Peyer's patch (tissue), 4 donors: ENCODE measurements at regions not wholly inside any gene's neighbourhood (a gene's known extent, or its start where the extent isn't known, plus 50 kb on each side); places are given as distances from the start of the nearest gene placed in this dataset.

Source experiments
- DNase-seq, 3 donors: peaks; one replicate each; pipeline ENCODE4 v3.0.0-alpha.2; 2017 to 2019
- H3K27ac ChIP-seq, 4 donors: fragments of 200-600 bp; sonication (generic); one replicate each; pipeline ENCODE4 v1.5.1; 2016 to 2019
- H3K27me3 ChIP-seq, 2 donors: fragments of 200-600 bp; sonication (generic); one replicate each; pipeline ENCODE4 v1.5.1; 2019
- H3K36me3 ChIP-seq, 3 donors: fragments of 200-600 bp; sonication (generic); one replicate each; pipeline ENCODE4 v1.5.1; 2016 to 2019
- H3K4me1 ChIP-seq, 4 donors: fragments of 200-600 bp; sonication (generic); one replicate each; pipeline ENCODE4 v1.5.1; 2016 to 2019
- H3K4me3 ChIP-seq, 4 donors: fragments of 200-600 bp; sonication (generic); 1 replicate in 3 of 4; 2 replicates in 1 of 4; pipeline ENCODE4 v1.5.1; 2016 to 2019; ENCODE audit warnings: mild to moderate bottlenecking in 1 of 4
- H3K9me3 ChIP-seq, 4 donors: fragments of 200-600 bp; sonication (generic); one replicate each; pipeline ENCODE4 v1.5.1; 2016 to 2019; ENCODE audit warnings: mild to moderate bottlenecking in 1 of 4
- POLR2A ChIP-seq, 2 donors: fragments of 450-650 bp; IDR thresholded peaks; one replicate each; pipeline ENCODE4 v1.5.1; 2017; ENCODE audit warnings: antibody characterized with exemption in 2 of 2, mild to moderate bottlenecking in 2 of 2, moderate library complexity in 2 of 2
- TF ChIP-seq, protein P1 (sequence below), 6 experiments: fragments of 450-650 bp in 4 of 6; fragments of 200-600 bp in 2 of 6; sonication (generic) in 1 of 6; IDR thresholded peaks; one replicate each; pipeline ENCODE4 v1.5.1; 2017 to 2019; ENCODE audit warnings: antibody characterized with exemption in 6 of 6, mild to moderate bottlenecking in 3 of 6, moderate library complexity in 1 of 6

DNA sequence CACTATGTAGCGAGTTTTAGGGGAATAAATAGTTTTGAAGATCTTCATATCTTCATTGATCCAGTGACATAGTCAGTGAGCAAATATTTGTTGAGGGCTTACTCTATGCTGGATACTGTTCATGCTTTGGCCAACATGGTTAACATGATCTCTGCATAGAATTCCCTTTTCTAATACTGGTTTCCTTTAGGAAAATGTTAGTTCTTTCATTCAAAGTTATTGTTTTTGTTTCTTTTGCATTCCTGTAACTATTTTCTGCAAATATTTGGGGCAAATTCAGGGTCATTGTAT, 226.5 kb downstream of the C12orf50 start:
- no peaks in the 10 kb centered on the region for H3K36me3 ChIP-seq
- DNase-seq = no peak
- H3K27me3 ChIP-seq = no peaks in the 10 kb centered on the region
- no peak overlapping the region for H3K4me3 ChIP-seq
- H3K27ac ChIP-seq = no peak overlapping the region
- no peaks in the 10 kb centered on the region for H3K9me3 ChIP-seq
- TF ChIP-seq, protein P1, sequence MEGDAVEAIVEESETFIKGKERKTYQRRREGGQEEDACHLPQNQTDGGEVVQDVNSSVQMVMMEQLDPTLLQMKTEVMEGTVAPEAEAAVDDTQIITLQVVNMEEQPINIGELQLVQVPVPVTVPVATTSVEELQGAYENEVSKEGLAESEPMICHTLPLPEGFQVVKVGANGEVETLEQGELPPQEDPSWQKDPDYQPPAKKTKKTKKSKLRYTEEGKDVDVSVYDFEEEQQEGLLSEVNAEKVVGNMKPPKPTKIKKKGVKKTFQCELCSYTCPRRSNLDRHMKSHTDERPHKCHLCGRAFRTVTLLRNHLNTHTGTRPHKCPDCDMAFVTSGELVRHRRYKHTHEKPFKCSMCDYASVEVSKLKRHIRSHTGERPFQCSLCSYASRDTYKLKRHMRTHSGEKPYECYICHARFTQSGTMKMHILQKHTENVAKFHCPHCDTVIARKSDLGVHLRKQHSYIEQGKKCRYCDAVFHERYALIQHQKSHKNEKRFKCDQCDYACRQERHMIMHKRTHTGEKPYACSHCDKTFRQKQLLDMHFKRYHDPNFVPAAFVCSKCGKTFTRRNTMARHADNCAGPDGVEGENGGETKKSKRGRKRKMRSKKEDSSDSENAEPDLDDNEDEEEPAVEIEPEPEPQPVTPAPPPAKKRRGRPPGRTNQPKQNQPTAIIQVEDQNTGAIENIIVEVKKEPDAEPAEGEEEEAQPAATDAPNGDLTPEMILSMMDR (IDR thresholded peaks at IDR 0.05) = no peak
- no peak for TF ChIP-seq POLR2A (IDR thresholded peaks at IDR 0.05)
- H3K4me1 ChIP-seq = no peaks in the 10 kb centered on the region

DNA sequence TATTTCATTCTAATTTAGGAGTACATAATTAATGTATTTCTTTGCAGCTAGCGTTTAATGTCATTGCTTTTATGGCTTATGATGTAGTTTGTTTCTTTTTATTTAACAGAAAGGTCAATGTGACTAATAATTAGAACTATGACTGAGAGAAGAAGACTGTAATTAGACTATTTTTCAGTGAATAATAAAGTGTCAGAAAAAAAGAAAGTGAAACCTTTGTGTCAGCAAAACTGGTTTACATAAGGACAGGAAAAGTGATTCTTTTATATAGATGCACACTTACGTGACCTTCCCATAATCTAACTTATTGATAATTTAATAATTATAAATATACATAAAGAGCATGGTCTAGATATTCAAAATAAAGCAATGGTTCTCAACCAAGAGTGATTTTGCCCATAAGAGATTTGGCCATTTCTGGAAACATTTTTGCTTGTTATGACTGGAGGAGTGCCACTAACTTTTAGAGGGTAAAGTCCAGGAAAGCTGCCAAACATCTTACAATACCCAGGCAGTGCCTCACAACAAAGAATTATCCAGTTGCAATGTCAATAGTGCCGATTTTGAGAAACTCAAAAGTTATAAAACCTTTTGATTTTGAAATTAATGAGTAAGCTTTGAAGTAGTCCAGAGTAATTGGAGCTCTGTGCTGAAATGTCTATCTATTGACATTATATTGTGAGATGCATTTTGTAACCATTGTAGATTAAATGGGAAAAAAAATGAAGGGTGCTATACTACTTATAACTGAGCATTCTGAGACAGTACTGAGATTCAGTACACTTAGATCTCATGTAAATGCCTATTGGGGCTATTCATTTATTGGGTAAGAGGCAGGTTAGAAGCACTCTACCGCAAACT, 227.1 kb downstream of the C12orf50 start:
- no peaks in the 10 kb centered on the region for H3K36me3 ChIP-seq
- no peak overlapping the region for H3K27ac ChIP-seq
- DNase-seq = no peak
- H3K4me3 ChIP-seq = no peak overlapping the region
- H3K9me3 ChIP-seq = no peaks in the 10 kb centered on the region
- no peaks in the 10 kb centered on the region for H3K27me3 ChIP-seq
- TF ChIP-seq POLR2A (IDR thresholded peaks at IDR 0.05) = no peak
- TF ChIP-seq, protein P1 (IDR thresholded peaks at IDR 0.05) = no peak
- no peaks in the 10 kb centered on the region for H3K4me1 ChIP-seq

DNA sequence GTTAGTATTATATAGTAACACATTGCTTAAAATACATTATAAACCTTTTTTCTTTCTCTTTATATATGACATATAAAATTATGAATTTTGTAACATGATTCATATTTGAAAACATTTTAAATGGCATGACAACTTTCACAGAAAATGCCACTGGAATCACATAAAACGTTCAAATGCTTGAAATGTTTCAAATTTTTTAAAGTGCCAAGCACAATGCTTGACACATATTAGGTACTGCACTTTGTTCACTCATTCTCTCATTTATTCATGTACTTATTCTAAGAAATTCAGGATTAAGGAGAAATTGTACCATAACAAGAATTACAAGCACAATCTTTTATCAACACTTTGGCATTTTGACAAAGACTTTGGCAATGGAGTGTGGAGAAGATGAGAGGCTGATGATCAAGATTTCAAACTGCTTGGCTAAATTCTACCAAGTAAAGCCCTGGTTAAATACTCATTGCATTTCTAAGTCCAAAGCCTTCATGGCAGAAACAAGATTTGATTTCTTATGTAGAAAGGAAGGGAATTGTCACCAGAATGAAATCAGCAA, 232.2 kb downstream of the C12orf50 start:
- Histone ChIP-seq H3K9me3 (no peaks in the 10 kb centered on the region), H3K36me3 (no peaks in the 10 kb centered on the region), H3K4me1 (no peaks in the 10 kb centered on the region), H3K4me3 (no peak overlapping the region), H3K27ac (no peak overlapping the region), H3K27me3 (no peaks in the 10 kb centered on the region)
- DNase-seq = no peak
- TF ChIP-seq POLR2A (IDR thresholded peaks at IDR 0.05) = no peak
- TF ChIP-seq, protein P1 (IDR thresholded peaks at IDR 0.05) = no peak

DNA sequence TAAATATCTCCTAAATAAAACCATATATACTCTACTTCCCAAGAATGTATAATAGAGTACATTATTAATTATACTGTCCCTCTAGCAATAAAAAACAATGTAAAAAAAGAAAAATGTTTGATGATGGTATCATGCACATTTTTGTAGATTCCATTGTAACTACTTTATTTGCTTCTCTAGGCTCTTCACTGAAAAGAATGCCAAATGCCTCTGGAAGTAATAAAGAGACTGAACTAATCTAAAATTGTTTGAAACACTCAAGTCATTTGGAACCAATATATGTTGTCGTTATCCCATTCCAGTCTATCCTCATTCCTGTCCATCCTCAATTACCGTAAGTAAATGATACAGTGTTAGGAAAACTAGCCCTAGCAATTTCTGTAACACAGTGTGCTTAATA, 233.6 kb downstream of the C12orf50 start:
- H3K4me1 ChIP-seq = no peaks in the 10 kb centered on the region
- no peaks in the 10 kb centered on the region for H3K27me3 ChIP-seq
- no peak overlapping the region for H3K27ac ChIP-seq
- H3K4me3 ChIP-seq = no peak overlapping the region
- no peaks in the 10 kb centered on the region for H3K9me3 ChIP-seq
- TF ChIP-seq, protein P1 (IDR thresholded peaks at IDR 0.05) = no peak
- no peak for TF ChIP-seq POLR2A (IDR thresholded peaks at IDR 0.05)
- no peak for DNase-seq
- H3K36me3 ChIP-seq = no peaks in the 10 kb centered on the region

DNA sequence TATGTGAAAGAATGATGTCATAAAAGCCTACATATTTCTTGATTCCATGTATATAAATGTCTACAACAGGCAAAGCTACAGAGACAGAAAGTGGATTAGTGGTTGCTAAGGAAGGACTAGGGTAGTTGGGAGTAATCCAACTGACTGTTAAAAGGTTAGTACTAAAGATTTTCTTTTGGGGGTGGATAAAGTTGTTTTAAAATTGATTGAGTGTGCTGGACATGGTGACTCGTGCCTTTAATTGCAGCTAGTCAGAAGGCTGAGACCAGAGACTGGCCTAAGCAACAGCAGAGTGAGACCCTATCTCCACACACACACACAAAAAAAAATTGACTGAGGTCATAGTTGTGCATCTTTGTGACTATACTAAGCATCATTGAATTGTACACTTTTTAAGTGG, 234.3 kb downstream of the C12orf50 start:
- Histone ChIP-seq H3K27ac (no peak overlapping the region), H3K4me1 (no peaks in the 10 kb centered on the region), H3K36me3 (no peaks in the 10 kb centered on the region), H3K27me3 (no peaks in the 10 kb centered on the region), H3K4me3 (no peak overlapping the region), H3K9me3 (no peaks in the 10 kb centered on the region)
- no peak for DNase-seq
- TF ChIP-seq, protein P1 (IDR thresholded peaks at IDR 0.05) = no peak
- TF ChIP-seq POLR2A (IDR thresholded peaks at IDR 0.05) = no peak
